ENCODE measurements at regions not wholly inside any gene's neighbourhood (a gene's known extent, or its start where the extent isn't known, plus 50 kb on each side); places are given as distances from the start of the nearest gene placed in this dataset.

GRCh38 chr13:30850204-30850866 lies 55.7 kb upstream of the MEDAG start:
- TF ChIP-seq DPF2 (IDR thresholded peaks at IDR 0.05) (no peak), MXI1 (IDR thresholded peaks at IDR 0.05; ENCODE audit: low read depth, low read length) (no peak), NFIC (IDR thresholded peaks at IDR 0.05; ENCODE audit: low read depth, low read length) (no peak), POLR2A (IDR thresholded peaks at IDR 0.05; ENCODE audit: low read depth, low read length) (no peak)

Data from GM12878 (cell line).